HG03135 (cell line): ENCODE measurements at regions not wholly inside any gene's neighbourhood (a gene's known extent, or its start where the extent isn't known, plus 50 kb on each side); places are given as distances from the start of the nearest gene placed in this dataset.
"Not testable (repeated sequence)": the region's sequence is repeated elsewhere in the genome, so short reads cannot be mapped to it uniquely, and the experiment has no call there.

Experiments used
- ATAC-seq: cut with Tn5 transposase; IDR thresholded peaks from one replicate; pipeline ENCODE4 v1.9.1; 2021; ENCODE audit warnings: mild to moderate bottlenecking, moderate library complexity; ENCODE audit not compliant: unreplicated experiment

DNA sequence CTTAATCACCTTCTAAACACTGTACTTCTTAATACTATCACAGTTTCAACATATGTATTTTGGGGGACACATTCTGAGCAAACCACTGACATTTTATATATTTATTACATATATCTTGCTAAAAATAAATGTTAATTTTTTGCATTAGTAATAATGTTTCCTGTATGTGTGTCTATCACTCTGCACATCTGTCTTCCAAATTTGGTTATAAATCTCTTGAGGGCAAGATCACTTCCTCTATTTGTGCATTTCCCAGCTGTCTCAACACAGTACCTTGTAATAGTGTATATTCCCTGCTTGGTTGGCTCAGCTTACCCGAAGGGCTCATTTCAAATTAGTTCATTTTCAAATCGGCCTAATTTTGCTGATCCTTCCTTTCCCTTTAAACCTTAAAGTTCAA, 617.1 kb upstream of the GYPC start:
- no peak for ATAC-seq

DNA sequence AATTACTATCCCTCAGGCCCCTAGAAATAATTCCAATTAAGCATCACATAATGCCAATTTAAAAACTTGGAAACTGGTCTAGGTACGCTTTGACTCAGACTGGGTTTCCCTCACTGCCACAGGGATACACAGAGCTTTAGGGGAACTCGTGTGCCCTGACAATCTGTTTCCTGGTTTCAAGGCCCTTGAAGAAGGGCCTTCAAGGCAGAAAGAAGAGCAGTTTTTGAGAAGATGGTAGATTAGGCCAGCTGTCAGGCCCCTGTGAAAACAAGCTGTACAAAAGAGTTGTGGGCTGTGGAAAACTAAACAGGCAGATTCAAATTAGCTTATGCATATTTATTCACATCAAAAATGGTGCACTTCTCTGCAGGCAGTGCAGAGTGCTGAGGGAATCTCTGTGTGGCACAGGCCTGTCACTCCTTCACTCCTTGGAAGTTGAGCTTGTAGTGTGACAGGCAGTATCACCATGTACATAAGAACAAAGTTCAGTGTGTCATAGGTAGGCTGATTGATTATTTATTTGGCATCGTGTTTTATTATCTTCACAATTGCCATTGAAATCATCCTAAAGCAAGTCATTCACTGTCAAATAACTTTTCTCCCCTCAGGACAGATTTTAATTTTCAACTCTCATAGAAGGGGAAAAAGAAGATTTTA, 614.4 kb upstream of the GYPC start:
- no peak for ATAC-seq

DNA sequence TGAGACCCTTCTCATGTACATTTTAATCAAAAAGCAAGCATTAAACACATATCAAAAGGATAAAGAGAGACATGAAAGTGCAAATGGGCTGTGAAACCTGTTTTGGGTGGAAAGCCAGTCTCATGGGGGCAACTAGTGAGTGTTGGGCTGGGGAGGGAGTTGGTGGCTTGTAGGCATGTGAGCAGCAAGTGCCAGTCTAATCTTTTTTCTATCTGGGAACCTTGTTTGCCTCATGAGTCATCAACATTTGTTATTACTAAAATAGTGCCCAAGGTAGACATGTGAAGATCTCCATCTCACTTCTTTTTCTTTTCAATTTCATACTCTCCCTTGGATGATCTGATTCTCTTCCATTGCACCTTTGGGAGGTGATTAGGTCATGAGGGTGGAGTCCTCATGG, 613.9 kb upstream of the GYPC start:
- ATAC-seq: no peak

DNA sequence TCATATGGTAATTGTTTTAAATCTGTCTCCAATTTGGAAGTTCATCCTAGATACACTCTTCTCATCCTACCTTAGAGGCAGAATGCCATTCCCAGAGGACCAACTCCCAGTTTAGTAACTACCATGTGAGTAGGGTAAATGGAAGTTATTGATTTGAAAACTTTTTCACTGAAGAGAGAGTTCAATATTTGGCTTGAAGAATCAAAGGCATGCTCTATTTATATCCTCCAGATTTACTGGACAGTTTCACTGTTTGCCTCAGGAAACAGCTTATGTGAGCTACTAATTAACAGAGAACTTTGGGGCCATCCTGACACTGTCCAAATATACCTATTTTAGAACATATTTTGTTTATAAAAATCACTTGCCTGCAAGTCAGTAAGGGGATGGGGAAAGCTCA, 607.2 kb upstream of the GYPC start:
- no peak for ATAC-seq

DNA sequence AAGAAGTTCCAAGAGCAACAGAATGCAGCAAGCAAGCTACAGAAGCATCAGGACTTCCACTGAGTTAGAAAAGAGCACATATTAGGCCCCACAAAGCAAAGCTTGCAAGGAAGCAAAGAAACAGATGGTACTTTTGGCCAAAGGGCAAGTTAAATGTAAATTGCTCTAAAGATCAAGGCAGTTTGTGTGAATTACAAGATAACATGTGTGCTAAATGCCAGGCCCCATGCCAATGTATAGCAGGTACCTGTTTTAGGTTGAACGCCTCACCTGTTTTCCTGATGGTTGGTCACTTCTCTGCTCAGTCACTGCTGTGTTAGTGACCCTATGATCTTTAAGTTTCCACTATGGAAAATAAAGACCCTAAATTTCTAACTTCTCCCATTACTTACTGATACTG, 606.5 kb upstream of the GYPC start:
- ATAC-seq: no peak

DNA sequence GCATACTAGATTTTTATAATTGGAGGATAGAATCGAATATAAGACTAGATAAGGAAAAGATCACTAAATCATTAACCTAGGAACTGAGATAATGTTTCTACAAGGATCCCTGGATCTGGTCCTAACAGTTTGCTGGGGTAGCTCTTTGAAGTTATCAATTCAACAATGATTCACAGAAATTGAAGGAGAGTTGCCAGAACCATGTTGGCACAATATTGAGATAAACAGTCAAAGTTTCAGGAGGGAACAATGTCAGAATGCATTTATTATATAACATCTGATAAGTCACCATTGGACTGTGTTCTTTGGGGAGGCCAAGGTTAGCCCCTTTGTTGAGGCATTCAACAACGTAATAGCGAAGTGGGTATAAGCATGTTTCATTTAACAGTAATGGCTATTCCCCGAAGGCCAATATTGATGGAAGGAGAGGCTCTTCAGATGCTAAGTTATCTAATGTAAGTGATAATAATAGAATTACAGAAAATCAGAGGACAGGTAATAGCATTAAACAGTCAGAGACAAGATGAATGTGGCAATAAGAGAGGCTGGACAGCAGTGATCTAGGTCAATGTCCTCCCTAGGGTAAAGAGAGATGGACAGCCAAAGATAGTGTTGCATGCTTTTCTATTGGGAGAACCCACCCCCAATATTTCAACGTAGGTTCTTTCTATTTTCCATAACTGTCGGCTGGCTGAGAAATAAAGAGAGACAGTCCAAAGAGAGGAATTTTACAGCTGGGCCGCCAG, 604.8 kb upstream of the GYPC start:
- ATAC-seq: no peak

DNA sequence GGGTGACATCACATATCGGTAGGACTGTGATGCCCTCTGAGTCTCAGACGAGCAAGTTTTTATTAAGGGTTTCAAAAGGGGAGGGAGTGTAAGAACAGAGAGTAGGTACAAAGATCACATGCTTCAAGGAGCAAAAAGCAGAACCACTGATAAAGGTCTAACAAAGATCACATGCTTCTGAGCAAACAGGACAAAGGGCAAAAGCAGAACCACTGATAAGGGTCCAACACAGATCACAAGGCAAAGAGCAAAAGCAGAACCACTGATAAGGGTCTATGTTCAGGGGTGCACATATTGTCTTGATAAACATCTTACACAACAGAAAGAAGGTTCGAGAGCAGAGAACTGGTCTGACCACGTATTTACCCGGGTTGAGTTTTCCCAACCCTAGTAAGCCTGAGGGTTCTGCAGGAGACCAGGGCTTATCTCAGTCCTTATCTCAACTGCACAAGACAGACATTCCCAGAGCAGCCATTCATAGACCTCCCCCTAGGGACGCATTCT, 604.2 kb upstream of the GYPC start:
- ATAC-seq: not testable (repeated sequence)

DNA sequence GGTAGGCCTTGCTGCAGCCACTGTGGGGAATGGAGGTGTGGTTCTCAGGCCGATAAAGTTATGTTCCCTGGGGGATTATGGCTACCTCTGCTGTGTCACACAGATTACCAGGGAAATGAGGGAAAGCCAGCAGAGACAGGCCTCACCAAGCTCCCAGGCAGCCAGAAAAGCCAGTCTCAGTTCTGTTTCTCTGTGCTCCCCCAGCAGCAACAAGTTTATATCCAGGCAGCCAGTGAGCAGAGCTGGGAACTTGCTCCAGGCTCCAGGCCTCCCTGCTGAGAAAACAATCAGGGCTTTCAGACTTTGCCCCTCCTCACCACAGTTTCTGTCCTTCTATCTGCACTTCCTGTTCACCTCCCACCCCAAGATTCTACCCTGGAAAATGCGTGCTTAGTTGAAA, 596.6 kb upstream of the GYPC start:
- no peak for ATAC-seq

DNA sequence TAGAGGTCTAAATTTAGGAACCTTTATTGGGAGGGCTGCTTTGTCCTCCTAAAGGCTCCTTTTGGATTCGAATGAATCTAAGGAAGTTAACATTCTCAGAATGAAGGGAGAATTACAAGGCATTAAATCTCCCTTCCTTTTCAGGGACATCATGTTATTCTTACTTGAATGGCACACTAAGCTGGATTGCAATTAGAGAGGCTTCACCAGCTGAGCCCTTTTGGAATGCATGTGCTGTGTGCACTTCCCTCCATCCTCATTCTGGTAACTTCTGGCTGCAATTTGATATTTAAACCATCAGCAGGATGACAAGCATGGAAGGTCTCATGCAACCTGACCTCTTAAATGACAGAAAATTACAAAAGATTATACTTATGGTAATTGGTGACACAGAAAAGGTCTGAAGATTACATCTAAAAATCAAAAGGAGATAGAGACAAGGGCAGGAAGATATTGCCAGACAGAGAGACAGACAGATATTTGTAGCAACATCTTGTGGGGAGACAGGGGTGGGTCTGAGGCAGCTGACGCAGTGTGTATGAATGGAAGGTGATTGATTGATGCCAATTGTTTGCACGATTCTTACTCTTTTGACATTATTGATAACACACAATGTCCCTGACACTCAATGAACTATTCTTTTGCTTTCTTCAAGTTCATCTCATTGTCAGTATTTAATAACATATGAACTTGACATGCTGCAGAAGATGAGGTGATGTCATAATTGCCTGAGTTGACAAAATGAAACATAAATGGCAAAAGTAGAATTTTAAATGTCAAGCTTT, 570.8 kb upstream of the GYPC start:
- no peak for ATAC-seq

DNA sequence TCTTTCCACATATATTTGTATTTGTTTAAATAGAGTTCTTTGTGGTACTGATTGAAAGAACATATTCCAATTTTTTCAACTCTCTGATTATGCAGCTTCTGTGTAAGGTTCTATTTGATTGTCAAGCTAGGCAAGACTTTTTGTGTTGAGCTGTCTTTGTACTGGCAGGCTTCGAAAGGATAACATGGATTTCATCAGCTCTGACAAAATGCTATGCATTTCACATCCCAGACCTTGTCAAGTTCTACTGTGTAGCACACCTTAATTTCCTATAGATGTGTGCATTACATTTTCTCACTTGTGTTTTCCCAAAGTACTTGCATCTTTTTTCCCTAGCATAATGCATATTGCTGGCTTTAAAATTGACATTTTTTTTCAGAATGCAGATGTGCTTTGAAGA, 555.0 kb upstream of the GYPC start:
- ATAC-seq: no peak

DNA sequence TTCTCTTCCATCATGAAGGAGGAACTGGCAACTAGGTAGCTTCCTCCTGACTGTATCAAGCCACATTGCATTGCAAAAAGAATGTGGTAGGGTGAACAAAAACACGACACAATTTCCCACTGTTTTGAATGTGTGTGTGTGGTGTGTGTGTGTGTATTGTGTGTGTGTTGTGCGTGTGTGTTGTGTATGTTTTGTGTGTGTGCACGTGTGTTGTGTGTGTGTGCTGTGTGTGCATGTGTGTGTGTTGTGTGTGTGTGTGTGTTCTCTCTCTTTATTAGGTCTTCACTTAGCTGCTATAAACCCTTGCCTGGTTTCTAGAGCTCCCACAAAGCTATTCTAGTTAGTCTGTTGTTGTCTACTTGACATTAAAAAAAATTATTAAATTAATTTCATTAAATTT, 550.0 kb upstream of the GYPC start:
- ATAC-seq: no peak

DNA sequence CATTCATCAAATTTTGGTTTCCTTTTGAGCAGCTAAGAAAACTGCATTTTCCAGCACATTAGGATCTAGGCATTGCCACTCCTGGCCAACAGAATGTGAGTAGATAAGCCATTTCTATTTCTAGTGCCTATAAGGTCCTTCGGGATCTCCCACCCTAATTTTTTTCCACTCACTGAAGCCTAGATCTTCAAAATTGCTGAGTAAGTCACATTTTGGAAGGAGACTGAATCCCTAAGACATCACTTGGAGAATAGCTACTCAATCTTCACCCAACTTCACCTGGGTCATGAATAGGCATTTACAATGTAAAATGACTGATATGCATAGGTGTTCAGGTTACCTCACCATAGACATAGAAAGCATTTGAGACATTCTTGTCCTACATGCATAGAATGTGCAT, 548.1 kb upstream of the GYPC start:
- ATAC-seq: no peak

DNA sequence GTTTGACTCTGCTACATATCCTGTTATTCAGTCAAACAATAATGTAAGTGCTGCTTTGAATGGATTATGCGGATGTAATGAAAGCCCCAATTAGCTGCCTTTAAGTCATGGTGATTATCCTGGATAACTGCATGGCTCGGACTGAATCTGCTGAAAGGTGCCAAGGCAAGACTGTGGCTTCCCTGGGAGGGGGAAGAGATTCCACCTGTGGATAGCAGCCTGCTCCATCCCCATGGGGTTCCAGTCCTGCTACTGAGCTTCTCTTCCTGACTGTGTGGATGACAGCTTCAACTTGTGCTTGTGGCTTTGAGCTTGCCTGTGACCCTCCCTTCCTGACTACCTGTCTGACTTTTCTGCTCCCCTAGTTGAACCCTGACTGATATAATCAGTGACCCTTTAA, 540.0 kb upstream of the GYPC start:
- ATAC-seq: no peak

DNA sequence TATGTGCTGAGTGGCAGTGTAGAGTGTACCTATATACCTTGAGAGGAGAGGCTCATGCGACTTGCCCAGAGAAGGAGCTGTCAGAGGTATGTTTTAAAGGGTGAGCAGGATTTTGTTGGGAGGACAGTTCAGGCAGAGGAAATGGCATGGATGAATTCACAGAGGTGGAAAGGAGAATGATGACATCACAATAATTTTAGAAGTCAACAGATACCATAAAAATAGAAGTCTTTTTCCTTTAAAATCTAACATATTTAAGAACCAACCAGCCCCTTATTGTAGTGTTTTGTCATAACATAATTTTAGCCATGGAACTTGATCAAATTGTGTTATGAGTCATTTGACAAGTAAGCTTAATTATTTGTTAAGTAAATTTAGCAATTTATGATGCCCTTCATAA, 538.1 kb upstream of the GYPC start:
- ATAC-seq: no peak

DNA sequence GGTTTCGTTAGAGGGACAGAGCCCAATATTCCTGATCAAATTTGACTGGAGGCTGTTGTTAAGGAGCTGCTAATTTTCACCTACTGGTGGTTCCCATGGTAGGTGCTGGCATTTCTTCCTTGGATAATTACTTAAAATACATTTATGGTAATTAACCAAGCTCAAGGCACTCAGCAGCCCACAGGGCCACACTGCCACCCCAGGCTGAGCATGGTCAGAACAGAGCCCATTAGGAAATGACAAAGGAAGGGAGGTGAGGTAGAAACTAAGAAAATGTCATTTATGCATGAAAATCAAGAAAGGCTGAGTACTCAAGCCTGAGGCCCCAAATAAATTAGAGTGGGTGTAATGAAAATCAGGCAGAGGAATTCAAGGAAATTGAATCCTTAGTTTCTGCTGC, 510.2 kb upstream of the GYPC start:
- no peak for ATAC-seq

DNA sequence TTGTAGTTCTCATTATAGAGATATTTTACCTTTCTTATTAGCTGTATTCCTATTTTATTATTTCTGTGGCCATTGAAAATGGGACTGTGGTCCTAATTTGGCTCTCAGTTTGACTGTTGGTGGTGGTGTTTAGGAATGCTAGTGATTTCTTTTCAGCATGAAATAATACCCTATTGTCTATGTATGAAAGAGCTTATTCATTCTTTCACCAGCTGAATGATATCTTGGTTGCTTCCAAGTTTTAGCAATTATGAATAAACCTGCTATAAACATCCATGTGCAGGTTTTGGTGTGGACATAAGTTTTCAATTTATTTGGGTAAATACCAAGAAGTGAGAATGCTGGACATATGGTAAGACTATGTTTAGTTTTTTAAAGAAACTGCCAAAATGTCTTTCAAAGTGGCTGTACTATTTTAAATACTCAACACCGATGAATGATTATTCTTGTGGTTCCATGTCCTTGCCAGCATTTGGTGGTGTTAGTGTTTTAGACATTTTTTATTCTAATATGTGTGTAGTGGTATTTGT, 501.6 kb upstream of the GYPC start:
- no peak for ATAC-seq

DNA sequence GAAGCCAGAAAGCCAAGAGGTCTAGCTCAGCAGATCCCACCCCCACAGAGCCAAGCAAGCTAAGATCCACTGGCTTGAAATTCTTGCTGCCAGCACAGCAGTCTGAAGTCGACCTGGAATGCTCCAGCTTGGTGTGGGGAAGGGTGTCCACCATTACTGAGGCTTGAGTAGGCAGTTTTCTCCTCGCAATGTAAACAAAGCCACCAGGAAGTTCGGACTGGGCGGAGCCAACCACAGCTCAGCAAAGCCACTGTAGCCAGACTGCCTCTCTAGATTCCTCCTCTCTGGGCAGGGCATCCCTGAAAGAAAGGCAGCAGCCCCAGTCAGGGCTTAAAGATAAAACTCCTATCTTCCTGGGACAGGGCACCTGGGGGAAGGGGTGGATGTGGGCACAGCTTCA, 495.0 kb upstream of the GYPC start:
- ATAC-seq: not testable (repeated sequence)

DNA sequence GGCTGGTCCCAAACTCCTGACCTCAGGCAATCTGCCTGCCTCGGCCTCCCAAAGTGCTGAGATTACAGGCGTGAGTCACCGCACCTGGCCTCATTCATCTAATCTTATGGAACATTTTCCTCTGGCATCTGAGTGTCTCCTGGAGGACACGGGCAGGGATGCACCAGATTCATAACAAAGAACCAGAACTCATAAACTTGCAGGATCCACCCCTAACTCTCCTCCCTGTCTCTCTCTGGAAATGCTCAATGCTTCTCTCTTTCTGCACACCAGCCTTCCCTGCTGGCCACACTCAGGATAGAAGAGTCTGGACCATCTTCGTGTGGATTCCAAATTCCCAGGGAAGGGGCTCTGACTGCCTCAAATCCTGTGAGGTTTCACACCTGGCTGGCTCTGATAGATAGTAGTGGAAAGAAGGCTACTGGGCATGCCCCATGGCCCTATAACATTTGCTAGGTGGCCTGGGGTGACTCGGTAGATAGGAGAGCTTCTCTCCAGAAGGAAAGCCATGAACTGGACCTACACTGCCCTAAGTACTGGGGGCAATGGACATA, 483.2 kb upstream of the GYPC start:
- no peak for ATAC-seq

DNA sequence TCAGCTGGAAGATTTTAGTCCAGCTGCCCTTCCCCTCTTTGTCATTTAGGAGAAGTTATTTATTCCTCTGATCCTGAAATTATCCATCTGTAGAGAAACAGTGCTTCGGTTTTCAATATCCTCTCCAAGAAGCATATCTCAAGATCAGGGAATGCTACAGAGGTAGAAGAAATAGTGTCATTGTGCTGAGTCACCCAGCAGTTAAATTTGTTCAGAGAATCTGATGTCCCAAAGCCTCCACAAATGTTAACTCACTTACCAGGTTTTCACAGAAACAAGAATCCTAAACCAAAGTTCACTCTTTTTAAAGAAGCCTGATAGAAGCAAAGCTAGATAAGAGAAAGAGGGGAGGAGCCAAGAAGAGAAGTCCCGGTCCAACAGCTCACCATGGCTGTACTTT, 480.7 kb upstream of the GYPC start:
- ATAC-seq: no peak

DNA sequence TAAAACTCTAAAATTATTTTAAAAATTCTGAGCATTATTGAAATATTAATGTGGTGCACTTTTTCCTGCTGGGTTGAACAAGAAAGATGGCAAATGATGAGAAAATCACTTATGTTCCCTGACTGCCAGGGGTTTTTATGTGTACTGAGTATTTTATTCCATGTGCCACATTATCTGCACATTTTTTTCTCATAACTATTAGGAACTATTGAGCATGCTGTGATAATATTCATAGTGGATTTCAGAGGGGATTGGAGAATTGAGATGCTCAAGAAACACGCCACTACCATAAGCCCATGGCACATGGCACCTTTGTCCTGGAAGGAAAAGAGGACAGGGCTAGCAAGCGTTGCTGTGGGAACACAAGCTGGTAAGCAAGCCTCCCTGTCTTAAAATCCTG, 478.5 kb upstream of the GYPC start:
- ATAC-seq: no peak

DNA sequence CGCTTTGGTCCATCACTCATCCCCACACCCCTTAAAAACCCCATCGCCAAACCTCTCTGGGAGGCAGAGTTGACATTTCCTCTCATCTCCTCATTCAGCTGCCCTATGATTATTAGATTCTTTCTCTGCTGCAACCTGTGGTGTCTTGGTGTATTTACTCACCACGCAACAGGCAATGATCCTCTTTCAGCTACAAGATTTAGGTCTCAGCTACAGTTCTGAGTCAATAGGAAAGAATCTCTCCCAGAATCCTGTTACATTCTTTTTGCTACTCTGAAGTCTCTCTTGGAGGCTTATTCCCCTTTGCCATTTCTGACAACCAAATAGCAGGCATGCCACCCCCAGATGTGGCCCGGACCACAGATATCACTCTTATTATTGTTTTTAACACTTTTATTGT, 468.3 kb upstream of the GYPC start:
- ATAC-seq: no peak
